Caco-2 (cell line): ENCODE measurements at regions not wholly inside any gene's neighbourhood (a gene's known extent, or its start where the extent isn't known, plus 50 kb on each side); places are given as distances from the start of the nearest gene placed in this dataset.

Source experiments
- BruUV-seq: library from RNA; stranded (reverse); fragments of 400-500 nt; replicated peaks from 2 replicates; lab custom pipeline; 2021; lab: Mats Ljungman, UMichigan
- CTCF ChIA-PET: fragments of 300-600 bp; sonication (Branson Sonifier 250); formaldehyde crosslinking; loops from one replicate; lab custom pipeline; 2022; ENCODE audit warnings: antibody characterized with exemption; lab: Charles Lee
- POLR2A ChIA-PET: fragments of 300-600 bp; sonication (Branson Sonifier 250); formaldehyde crosslinking; loops from one replicate; lab custom pipeline; 2022; ENCODE audit warnings: antibody characterized with exemption; lab: Charles Lee
- DNase-seq, 2 experiments: peaks; one replicate each; pipeline versions ENCODE4 v3.0.0 to v3.0.0-alpha.2; 2020 to 2022
- H3K27me3 ChIP-seq: replicated peaks from 2 replicates; pipeline ENCODE4 v1.6.0; 2011; ENCODE audit warnings: low read length; ENCODE audit not compliant: control insufficient read depth, insufficient read depth
- H3K36me3 ChIP-seq: 2 replicates; pipeline ENCODE4 v1.5.1; 2011; ENCODE audit warnings: low read length; ENCODE audit not compliant: control insufficient read depth, insufficient read depth
- H3K4me1 ChIP-seq: fragments of 250-450 bp; sonication (Bioruptor Pico); 2 replicates; pipeline ENCODE4 v1.5.1; 2020; ENCODE audit warnings: mild to moderate bottlenecking
- H3K4me3 ChIP-seq: 2 replicates; pipeline ENCODE4 v1.5.1; 2011; ENCODE audit warnings: low read depth, mild to moderate bottlenecking, control low read depth, low read length
- H3K9me3 ChIP-seq: fragments of 250-450 bp; sonication (Bioruptor Pico); 2 replicates; pipeline ENCODE4 v1.5.1; 2020; ENCODE audit warnings: mild to moderate bottlenecking, moderate library complexity
- H3K27ac Mint-ChIP-seq: one replicate; pipeline ENCODE4 v1.8.0; 2022; ENCODE audit warnings: mixed read lengths; ENCODE audit not compliant: unreplicated experiment
- H3K27me3 Mint-ChIP-seq: one replicate; pipeline ENCODE4 v1.8.0; 2022; ENCODE audit warnings: mixed read lengths; ENCODE audit not compliant: insufficient read depth, unreplicated experiment
- H3K36me3 Mint-ChIP-seq: one replicate; pipeline ENCODE4 v1.8.0; 2022; ENCODE audit warnings: mild to moderate bottlenecking, mixed read lengths; ENCODE audit not compliant: insufficient read depth, unreplicated experiment
- H3K4me1 Mint-ChIP-seq: one replicate; pipeline ENCODE4 v1.8.0; 2022; ENCODE audit warnings: low read depth, mixed read lengths; ENCODE audit not compliant: unreplicated experiment
- H3K4me3 Mint-ChIP-seq: one replicate; pipeline ENCODE4 v1.8.0; 2022; ENCODE audit warnings: mild to moderate bottlenecking, moderate library complexity, mixed read lengths; ENCODE audit not compliant: unreplicated experiment
- H3K9me3 Mint-ChIP-seq: one replicate; pipeline ENCODE4 v1.8.0; 2022; ENCODE audit warnings: mixed read lengths; ENCODE audit not compliant: unreplicated experiment
- intact Hi-C: fragments of 100-400 bp; cut with micrococcal nuclease; formaldehyde crosslinking; loops from one replicate; pipeline ENCODE4 v1.10.0; 2022; ENCODE audit not compliant: unreplicated experiment
- TF ChIP-seq, protein P1 (sequence below), 2 experiments: fragments of 200-600 bp in 1 of 2; IDR thresholded peaks; 1 replicate in 1 of 2; 2 replicates in 1 of 2; pipeline versions ENCODE4 v1.5.1 to v1.8.0; 2011 to 2022; ENCODE audit warnings: antibody characterized with exemption in 1 of 2, control low read depth in 1 of 2, inconsistent platforms in 1 of 2, low read depth in 1 of 2, low read length in 1 of 2, mild to moderate bottlenecking in 1 of 2, moderate library complexity in 1 of 2; ENCODE audit not compliant: insufficient read depth in 1 of 2, severe bottlenecking in 1 of 2, unreplicated experiment in 1 of 2

- CTCF ChIA-PET, result no interaction called here
- intact Hi-C loops, result no loop called here
- TF ChIP-seq, protein P1, sequence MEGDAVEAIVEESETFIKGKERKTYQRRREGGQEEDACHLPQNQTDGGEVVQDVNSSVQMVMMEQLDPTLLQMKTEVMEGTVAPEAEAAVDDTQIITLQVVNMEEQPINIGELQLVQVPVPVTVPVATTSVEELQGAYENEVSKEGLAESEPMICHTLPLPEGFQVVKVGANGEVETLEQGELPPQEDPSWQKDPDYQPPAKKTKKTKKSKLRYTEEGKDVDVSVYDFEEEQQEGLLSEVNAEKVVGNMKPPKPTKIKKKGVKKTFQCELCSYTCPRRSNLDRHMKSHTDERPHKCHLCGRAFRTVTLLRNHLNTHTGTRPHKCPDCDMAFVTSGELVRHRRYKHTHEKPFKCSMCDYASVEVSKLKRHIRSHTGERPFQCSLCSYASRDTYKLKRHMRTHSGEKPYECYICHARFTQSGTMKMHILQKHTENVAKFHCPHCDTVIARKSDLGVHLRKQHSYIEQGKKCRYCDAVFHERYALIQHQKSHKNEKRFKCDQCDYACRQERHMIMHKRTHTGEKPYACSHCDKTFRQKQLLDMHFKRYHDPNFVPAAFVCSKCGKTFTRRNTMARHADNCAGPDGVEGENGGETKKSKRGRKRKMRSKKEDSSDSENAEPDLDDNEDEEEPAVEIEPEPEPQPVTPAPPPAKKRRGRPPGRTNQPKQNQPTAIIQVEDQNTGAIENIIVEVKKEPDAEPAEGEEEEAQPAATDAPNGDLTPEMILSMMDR (IDR thresholded peaks at IDR 0.05; ENCODE audit: insufficient read depth in 1 of 2, low read depth in 1 of 2, low read length in 1 of 2, severe bottlenecking in 1 of 2, unreplicated experiment in 1 of 2), result no peak
Measured at GRCh38 chr2:65634304-65634703, 201.9 kb upstream of the SPRED2 start.

GRCh38 chr2:65630643-65631042 is 198.2 kb upstream of the SPRED2 start:
- no peaks in the 10 kb centered on the region for H3K9me3 ChIP-seq
- no peaks in the 10 kb centered on the region for H3K4me1 ChIP-seq
- no peaks in the 10 kb centered on the region; the same call in 1 of the 2 replicates for H3K27me3 ChIP-seq
- no peaks in the 10 kb centered on the region for H3K4me1 Mint-ChIP-seq
- POLR2A ChIA-PET, result no interaction called here
- CTCF ChIA-PET, result no interaction called here
- H3K27ac Mint-ChIP-seq, result no peak overlapping the region
- no peak for DNase-seq
- no peak overlapping the region for H3K4me3 ChIP-seq
- TF ChIP-seq, protein P1 (IDR thresholded peaks at IDR 0.05; ENCODE audit: insufficient read depth in 1 of 2, low read depth in 1 of 2, low read length in 1 of 2, severe bottlenecking in 1 of 2, unreplicated experiment in 1 of 2), result no peak
- H3K4me3 Mint-ChIP-seq, result no peak overlapping the region
- intact Hi-C loops, result no loop called here
- H3K36me3 Mint-ChIP-seq, result no peaks in the 10 kb centered on the region
- no TSS peak for BruUV-seq
- H3K36me3 ChIP-seq, result no peaks in the 10 kb centered on the region
- H3K27me3 Mint-ChIP-seq, result peaks cover 8% of the 10 kb centered on the region
- no peaks in the 10 kb centered on the region for H3K9me3 Mint-ChIP-seq

More at GRCh38 chr2:65634304-65634703, 201.9 kb upstream of the SPRED2 start:
- H3K4me3 ChIP-seq, result no peak overlapping the region
- no TSS peak for BruUV-seq
- H3K4me1 ChIP-seq, result no peaks in the 10 kb centered on the region
- H3K36me3 Mint-ChIP-seq, result no peaks in the 10 kb centered on the region
- no peak for DNase-seq
- H3K4me1 Mint-ChIP-seq, result no peaks in the 10 kb centered on the region
- H3K9me3 Mint-ChIP-seq, result no peaks in the 10 kb centered on the region
- H3K27me3 ChIP-seq, result no peaks in the 10 kb centered on the region
- no peak overlapping the region for H3K27ac Mint-ChIP-seq
- no peaks in the 10 kb centered on the region for H3K36me3 ChIP-seq
- H3K27me3 Mint-ChIP-seq, result peaks cover 14% of the 10 kb centered on the region
- no peak overlapping the region for H3K4me3 Mint-ChIP-seq
- POLR2A ChIA-PET, result no interaction called here
- no peaks in the 10 kb centered on the region for H3K9me3 ChIP-seq

- intact Hi-C loops, result no loop called here
- POLR2A ChIA-PET, result no interaction called here
- no TSS peak for BruUV-seq
Measured at GRCh38 chr2:65628156-65628555, 195.8 kb upstream of the SPRED2 start.

More at GRCh38 chr2:65628156-65628555, 195.8 kb upstream of the SPRED2 start:
- no peaks in the 10 kb centered on the region for H3K4me1 ChIP-seq
- no peaks in the 10 kb centered on the region for H3K9me3 ChIP-seq
- Mint-ChIP-seq H3K36me3 (no peaks in the 10 kb centered on the region), H3K27ac (no peak overlapping the region), H3K4me3 (no peak overlapping the region), H3K27me3 (peaks cover 2% of the 10 kb centered on the region), H3K4me1 (no peaks in the 10 kb centered on the region), H3K9me3 (no peaks in the 10 kb centered on the region)
- TF ChIP-seq, protein P1 (IDR thresholded peaks at IDR 0.05; ENCODE audit: insufficient read depth in 1 of 2, low read depth in 1 of 2, low read length in 1 of 2, severe bottlenecking in 1 of 2, unreplicated experiment in 1 of 2), result no peak
- CTCF ChIA-PET, result no interaction called here
- no peak overlapping the region for H3K4me3 ChIP-seq
- no peak for DNase-seq
- no peaks in the 10 kb centered on the region for H3K36me3 ChIP-seq
- H3K27me3 ChIP-seq, result no peaks in the 10 kb centered on the region; the same call in 1 of the 2 replicates
